Thyroid gland (tissue), 4 donors: ENCODE measurements at regions not wholly inside any gene's neighbourhood (a gene's known extent, or its start where the extent isn't known, plus 50 kb on each side); places are given as distances from the start of the nearest gene placed in this dataset.

Experiments
- DNase-seq, 2 donors: peaks; one replicate each; pipeline ENCODE4 v3.0.0-alpha.2; 2019
- H3K27ac ChIP-seq, 3 donors: fragments of 200-600 bp; sonication (generic); 1 replicate in 2 of 3; 2 replicates in 1 of 3; pipeline ENCODE4 v1.5.1; 2016 to 2019; ENCODE audit warnings: mild to moderate bottlenecking in 1 of 3, moderate library complexity in 1 of 3
- H3K27me3 ChIP-seq: fragments of 200-600 bp; sonication (generic); one replicate; pipeline ENCODE4 v1.5.1; 2019
- H3K36me3 ChIP-seq, 2 donors: fragments of 200-600 bp; sonication (generic); one replicate each; pipeline ENCODE4 v1.5.1; 2016 to 2019
- H3K4me1 ChIP-seq, 2 donors: fragments of 200-600 bp; sonication (generic); one replicate each; pipeline ENCODE4 v1.5.1; 2017 to 2019
- H3K4me3 ChIP-seq, 3 donors: fragments of 200-600 bp; sonication (generic); replicated peaks in 1 of 3; 1 replicate in 2 of 3; 2 replicates in 1 of 3; pipeline ENCODE4 v1.5.1; 2016; ENCODE audit warnings: mild to moderate bottlenecking in 1 of 3
- H3K9me3 ChIP-seq: fragments of 200-600 bp; sonication (generic); one replicate; pipeline ENCODE4 v1.5.1; 2017
- POLR2A ChIP-seq, 2 donors: fragments of 450-650 bp; IDR thresholded peaks; one replicate each; pipeline ENCODE4 v1.6.1; 2017; ENCODE audit warnings: antibody characterized with exemption in 2 of 2, mild to moderate bottlenecking in 2 of 2, moderate library complexity in 1 of 2
- WGBS, 2 donors: methylation state at CpG; one replicate each; pipeline ENCODE4 v1.1.5; 2017; 5-methylcytosine and 5-hydroxymethylcytosine counted together
- intact Hi-C: fragments of 100-400 bp; cut with DNase I; formaldehyde crosslinking; loops from one replicate; pipeline ENCODE4 v1.15.1; 2023
- TF ChIP-seq, protein P1 (sequence below), 6 experiments: fragments of 200-600 bp in 3 of 6; fragments of 450-650 bp in 3 of 6; sonication (generic) in 3 of 6; IDR thresholded peaks; one replicate each; pipeline ENCODE4 v1.5.1; 2016 to 2019; ENCODE audit warnings: antibody characterized with exemption in 6 of 6, mild to moderate bottlenecking in 2 of 6, inconsistent platforms in 1 of 6, moderate library complexity in 1 of 6

DNA sequence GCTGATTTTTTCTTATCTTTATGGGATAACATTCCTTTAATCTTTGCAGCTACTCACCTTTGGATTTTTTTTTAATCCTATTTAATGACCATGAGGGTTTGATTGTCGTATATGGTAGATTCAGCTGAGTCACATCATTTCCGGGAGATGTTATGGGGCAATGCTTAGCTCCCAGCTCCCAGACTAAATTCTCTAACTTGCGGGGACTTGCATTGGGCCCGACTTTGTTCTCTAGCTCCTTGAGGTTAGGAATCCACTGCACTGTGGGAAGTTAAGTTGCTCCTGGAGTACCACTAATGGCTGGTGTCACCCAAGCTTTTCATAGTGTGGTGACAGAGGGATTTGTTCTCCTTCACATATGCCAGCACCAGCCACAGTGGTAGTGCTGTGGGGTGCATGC lies 287.4 kb downstream of the TECRL start:
- no peak for DNase-seq
- Histone ChIP-seq H3K4me1 (no peaks in the 10 kb centered on the region), H3K36me3 (no peaks in the 10 kb centered on the region), H3K4me3 (no peak overlapping the region), H3K9me3 (no peaks in the 10 kb centered on the region), H3K27ac (no peak overlapping the region), H3K27me3 (no peaks in the 10 kb centered on the region)
- intact Hi-C loops: no loop called here
- no peak for TF ChIP-seq POLR2A (IDR thresholded peaks at IDR 0.05)
- TF ChIP-seq, protein P1, sequence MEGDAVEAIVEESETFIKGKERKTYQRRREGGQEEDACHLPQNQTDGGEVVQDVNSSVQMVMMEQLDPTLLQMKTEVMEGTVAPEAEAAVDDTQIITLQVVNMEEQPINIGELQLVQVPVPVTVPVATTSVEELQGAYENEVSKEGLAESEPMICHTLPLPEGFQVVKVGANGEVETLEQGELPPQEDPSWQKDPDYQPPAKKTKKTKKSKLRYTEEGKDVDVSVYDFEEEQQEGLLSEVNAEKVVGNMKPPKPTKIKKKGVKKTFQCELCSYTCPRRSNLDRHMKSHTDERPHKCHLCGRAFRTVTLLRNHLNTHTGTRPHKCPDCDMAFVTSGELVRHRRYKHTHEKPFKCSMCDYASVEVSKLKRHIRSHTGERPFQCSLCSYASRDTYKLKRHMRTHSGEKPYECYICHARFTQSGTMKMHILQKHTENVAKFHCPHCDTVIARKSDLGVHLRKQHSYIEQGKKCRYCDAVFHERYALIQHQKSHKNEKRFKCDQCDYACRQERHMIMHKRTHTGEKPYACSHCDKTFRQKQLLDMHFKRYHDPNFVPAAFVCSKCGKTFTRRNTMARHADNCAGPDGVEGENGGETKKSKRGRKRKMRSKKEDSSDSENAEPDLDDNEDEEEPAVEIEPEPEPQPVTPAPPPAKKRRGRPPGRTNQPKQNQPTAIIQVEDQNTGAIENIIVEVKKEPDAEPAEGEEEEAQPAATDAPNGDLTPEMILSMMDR (IDR thresholded peaks at IDR 0.05): no peak
- 96 to 97% methylated on average over 4 of the region's 4 CpGs for WGBS, 2 donors

DNA sequence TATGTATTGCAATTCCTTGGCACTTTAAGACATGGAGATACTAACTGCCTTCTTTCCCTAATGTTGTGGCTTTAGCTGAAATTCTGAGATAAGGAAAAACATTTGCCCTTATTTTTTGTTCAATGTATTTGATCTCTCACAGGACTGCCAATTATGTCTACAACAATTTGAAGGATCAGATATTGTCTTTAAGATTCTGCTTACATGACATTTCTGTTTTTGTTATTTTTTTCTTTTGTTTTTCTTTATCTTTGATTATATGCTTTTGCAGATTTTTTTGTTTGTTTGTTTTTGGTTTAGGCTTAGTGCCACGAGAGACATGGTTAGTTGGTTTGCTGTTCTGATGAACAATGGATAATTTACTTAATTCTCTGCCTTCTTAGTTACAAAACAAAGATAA lies 303.3 kb downstream of the TECRL start:
- 44 to 45% methylated on average over 1 of the region's 1 CpG for WGBS, 2 donors
- no peak for TF ChIP-seq POLR2A (IDR thresholded peaks at IDR 0.05)
- TF ChIP-seq, protein P1 (IDR thresholded peaks at IDR 0.05): no peak
- Histone ChIP-seq H3K27me3 (no peaks in the 10 kb centered on the region), H3K4me3 (no peak overlapping the region), H3K36me3 (no peaks in the 10 kb centered on the region), H3K4me1 (no peaks in the 10 kb centered on the region), H3K27ac (no peak overlapping the region), H3K9me3 (no peaks in the 10 kb centered on the region)
- intact Hi-C loops: no loop called here
- no peak for DNase-seq

DNA sequence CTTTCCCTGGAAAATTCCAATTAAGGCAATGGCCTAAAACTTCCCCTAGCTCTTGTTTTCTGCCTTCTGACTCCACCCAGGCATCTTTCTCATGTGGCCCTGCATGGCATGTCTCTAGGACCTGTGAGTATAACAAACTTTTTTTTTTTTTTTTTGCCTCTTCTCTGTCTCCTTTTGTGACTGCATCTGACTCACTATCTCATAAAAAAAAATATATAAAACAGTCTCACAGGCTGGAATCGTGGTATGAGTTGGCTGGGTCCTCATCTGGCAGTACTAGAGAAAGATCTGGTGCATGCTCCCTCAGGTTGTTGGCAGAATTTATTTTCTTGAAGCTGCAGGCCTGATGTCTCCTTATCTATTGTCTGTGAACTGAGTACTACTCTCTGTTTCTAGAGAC lies 313.9 kb downstream of the TECRL start:
- DNase-seq: no peak
- intact Hi-C loops: no loop called here
- WGBS, 2 donors: 71 to 74% methylated on average over 1 of the region's 1 CpG
- H3K9me3 ChIP-seq: no peaks in the 10 kb centered on the region
- no peak overlapping the region for H3K4me3 ChIP-seq
- no peaks in the 10 kb centered on the region for H3K4me1 ChIP-seq
- no peaks in the 10 kb centered on the region for H3K27me3 ChIP-seq
- TF ChIP-seq POLR2A (IDR thresholded peaks at IDR 0.05): no peak
- TF ChIP-seq, protein P1 (IDR thresholded peaks at IDR 0.05): no peak
- no peak overlapping the region for H3K27ac ChIP-seq
- no peaks in the 10 kb centered on the region for H3K36me3 ChIP-seq

DNA sequence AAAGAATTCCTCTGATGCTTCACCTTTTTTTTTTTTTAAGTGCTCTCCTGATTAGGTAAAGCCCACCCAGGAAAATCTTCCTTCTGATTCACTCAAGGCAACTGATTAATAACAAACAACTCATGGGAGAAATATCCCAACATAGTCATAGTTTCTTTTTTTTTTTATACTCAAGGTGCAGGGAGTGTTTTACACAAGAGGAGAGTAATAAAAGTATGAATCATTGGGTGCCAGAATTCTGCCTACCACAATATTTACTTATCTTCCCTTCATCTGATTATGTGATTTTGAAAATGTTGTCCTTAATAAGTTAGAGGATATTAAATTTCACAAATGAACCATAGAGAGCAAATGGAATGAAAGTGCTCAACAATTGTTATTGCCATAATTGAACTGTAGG lies 329.9 kb downstream of the TECRL start:
- intact Hi-C loops: no loop called here
- TF ChIP-seq POLR2A (IDR thresholded peaks at IDR 0.05): no peak
- TF ChIP-seq, protein P1 (IDR thresholded peaks at IDR 0.05): no peak
- Histone ChIP-seq H3K9me3 (no peaks in the 10 kb centered on the region), H3K4me1 (no peaks in the 10 kb centered on the region), H3K4me3 (no peak overlapping the region), H3K27me3 (no peaks in the 10 kb centered on the region), H3K27ac (no peak overlapping the region), H3K36me3 (no peaks in the 10 kb centered on the region)
- no peak for DNase-seq

DNA sequence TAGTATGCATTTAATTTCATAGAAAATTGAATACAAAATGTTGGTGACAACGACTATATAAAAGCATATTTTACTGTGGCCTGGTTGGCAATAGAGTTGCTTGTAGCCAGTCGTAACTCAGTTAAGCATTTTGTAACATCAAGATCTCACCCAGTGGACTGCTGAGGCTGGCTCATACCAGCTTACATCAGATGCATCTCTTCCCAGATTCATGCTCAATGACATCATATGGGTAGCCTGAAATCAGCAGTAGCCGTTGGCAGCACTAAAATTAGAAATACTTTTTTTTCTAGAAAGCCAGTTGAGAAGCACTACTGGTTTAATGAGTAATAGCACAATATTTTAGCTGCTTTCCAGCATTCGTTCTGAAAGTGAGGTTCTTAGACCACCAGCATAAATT lies 341.2 kb downstream of the TECRL start:
- no peak for DNase-seq
- intact Hi-C loops: no loop called here
- H3K4me1 ChIP-seq: no peaks in the 10 kb centered on the region
- no peak for TF ChIP-seq POLR2A (IDR thresholded peaks at IDR 0.05)
- TF ChIP-seq, protein P1 (IDR thresholded peaks at IDR 0.05): no peak
- no peaks in the 10 kb centered on the region for H3K9me3 ChIP-seq
- no peaks in the 10 kb centered on the region for H3K27me3 ChIP-seq
- no peaks in the 10 kb centered on the region for H3K36me3 ChIP-seq
- H3K4me3 ChIP-seq: no peak overlapping the region
- no peak overlapping the region for H3K27ac ChIP-seq
- 76 to 82% methylated on average over 4 of the region's 4 CpGs for WGBS, 2 donors
